Right lobe of liver (tissue), 6 donors: ENCODE measurements at regions not wholly inside any gene's neighbourhood (a gene's known extent, or its start where the extent isn't known, plus 50 kb on each side); places are given as distances from the start of the nearest gene placed in this dataset.

Experiments used
- ATAC-seq, 4 donors: fragments of 200-7000 bp; cut with Tn5 transposase; one replicate each; pipeline ENCODE4 v1.9.1; 2020; ENCODE audit warnings: mild to moderate bottlenecking in 4 of 4, moderate library complexity in 4 of 4
- DNase-seq, 3 donors: peaks; one replicate each; pipeline ENCODE4 v3.0.0-alpha.2; 2020
- H3K27ac ChIP-seq, 3 donors: fragments of 200-600 bp; one replicate each; pipeline ENCODE4 v1.8.0; 2022
- H3K27me3 ChIP-seq, 2 donors: fragments of 200-600 bp; one replicate each; pipeline ENCODE4 v1.8.0; 2022
- H3K36me3 ChIP-seq, 4 donors: fragments of 200-600 bp; sonication (generic) in 1 of 4; one replicate each; pipeline versions ENCODE4 v1.5.1 to v1.8.0; 2017 to 2022; ENCODE audit warnings: control low read depth in 1 of 4
- H3K4me1 ChIP-seq, 4 donors: fragments of 200-600 bp; sonication (generic) in 1 of 4; one replicate each; pipeline versions ENCODE4 v1.5.1 to v1.8.0; 2017 to 2022; ENCODE audit warnings: control low read depth in 1 of 4
- H3K4me3 ChIP-seq, 3 donors: fragments of 200-600 bp; one replicate each; pipeline ENCODE4 v1.8.0; 2022
- H3K9me3 ChIP-seq, 4 donors: fragments of 200-600 bp; sonication (generic) in 1 of 4; one replicate each; pipeline versions ENCODE4 v1.5.1 to v1.8.0; 2017 to 2022; ENCODE audit warnings: control low read depth in 1 of 4
- POLR2A ChIP-seq: fragments of 450-650 bp; IDR thresholded peaks from one replicate; pipeline ENCODE4 v1.6.1; 2017; ENCODE audit warnings: antibody characterized with exemption, mild to moderate bottlenecking
- WGBS: methylation state at CpG from one replicate; pipeline ENCODE4 v1.1.6; 2018; ENCODE audit warnings: low coverage, low lambda C conversion rate; ENCODE audit not compliant: insufficient coverage; ENCODE audit errors: missing lambda C conversion rate; 5-methylcytosine and 5-hydroxymethylcytosine counted together
- intact Hi-C, 2 donors: fragments of 100-400 bp; cut with DNase I; formaldehyde crosslinking; loops; one replicate each; pipeline versions ENCODE4 v1.11.2 to v1.14.1; 2022
- TF ChIP-seq, protein P1 (sequence below), 4 donors: fragments of 200-600 bp in 3 of 4; fragments of 450-650 bp in 1 of 4; IDR thresholded peaks; one replicate each; pipeline versions ENCODE4 v1.5.1 to v1.8.0; 2016 to 2022; ENCODE audit warnings: antibody characterized with exemption in 4 of 4, mild to moderate bottlenecking in 2 of 4
- donor health status: DM: no; HTN: yes; CAD: no.
- donor health status: DM: no; HTN: no; CAD: no.
- donor health status: DM: no; HTN: no; CAD: no.
- donor health status: DM: no; HTN: yes; CAD: no.
- donor health status: DM: no; HTN: yes; CAD: no.

DNA sequence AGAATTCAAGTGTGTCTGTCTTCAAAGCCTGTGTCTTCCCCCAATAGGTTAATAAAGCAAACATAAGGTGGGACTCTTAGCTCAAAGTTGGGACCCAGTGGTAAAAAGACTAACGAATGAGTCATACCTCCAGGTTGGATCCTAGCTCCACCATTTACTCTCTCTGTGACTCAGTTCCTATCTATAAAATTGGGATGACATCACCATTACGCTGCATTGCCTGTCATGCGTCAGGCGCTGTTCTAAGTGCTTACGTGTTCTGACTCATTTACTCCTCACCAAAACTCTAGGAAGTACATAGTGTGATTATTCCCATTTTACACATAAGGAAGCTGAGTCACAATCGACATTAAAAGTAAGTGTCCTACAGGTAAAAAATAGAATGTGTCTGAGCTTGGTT lies 915.8 kb downstream of the VRK1 start:
- TF ChIP-seq, protein P1, sequence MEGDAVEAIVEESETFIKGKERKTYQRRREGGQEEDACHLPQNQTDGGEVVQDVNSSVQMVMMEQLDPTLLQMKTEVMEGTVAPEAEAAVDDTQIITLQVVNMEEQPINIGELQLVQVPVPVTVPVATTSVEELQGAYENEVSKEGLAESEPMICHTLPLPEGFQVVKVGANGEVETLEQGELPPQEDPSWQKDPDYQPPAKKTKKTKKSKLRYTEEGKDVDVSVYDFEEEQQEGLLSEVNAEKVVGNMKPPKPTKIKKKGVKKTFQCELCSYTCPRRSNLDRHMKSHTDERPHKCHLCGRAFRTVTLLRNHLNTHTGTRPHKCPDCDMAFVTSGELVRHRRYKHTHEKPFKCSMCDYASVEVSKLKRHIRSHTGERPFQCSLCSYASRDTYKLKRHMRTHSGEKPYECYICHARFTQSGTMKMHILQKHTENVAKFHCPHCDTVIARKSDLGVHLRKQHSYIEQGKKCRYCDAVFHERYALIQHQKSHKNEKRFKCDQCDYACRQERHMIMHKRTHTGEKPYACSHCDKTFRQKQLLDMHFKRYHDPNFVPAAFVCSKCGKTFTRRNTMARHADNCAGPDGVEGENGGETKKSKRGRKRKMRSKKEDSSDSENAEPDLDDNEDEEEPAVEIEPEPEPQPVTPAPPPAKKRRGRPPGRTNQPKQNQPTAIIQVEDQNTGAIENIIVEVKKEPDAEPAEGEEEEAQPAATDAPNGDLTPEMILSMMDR (IDR thresholded peaks at IDR 0.05), result no peak
- no peak for TF ChIP-seq POLR2A
- intact Hi-C loops, result no loop called here
- no peak for DNase-seq
- 66% methylated on average over 6 of the region's 6 CpGs for WGBS
- H3K27me3 ChIP-seq, result no peaks in the 10 kb centered on the region
- H3K9me3 ChIP-seq, result no peaks in the 10 kb centered on the region
- no peak overlapping the region for H3K27ac ChIP-seq
- H3K4me1 ChIP-seq, result no peaks in the 10 kb centered on the region
- H3K36me3 ChIP-seq, result no peaks in the 10 kb centered on the region
- H3K4me3 ChIP-seq, result no peak overlapping the region
- ATAC-seq, result no peak

DNA sequence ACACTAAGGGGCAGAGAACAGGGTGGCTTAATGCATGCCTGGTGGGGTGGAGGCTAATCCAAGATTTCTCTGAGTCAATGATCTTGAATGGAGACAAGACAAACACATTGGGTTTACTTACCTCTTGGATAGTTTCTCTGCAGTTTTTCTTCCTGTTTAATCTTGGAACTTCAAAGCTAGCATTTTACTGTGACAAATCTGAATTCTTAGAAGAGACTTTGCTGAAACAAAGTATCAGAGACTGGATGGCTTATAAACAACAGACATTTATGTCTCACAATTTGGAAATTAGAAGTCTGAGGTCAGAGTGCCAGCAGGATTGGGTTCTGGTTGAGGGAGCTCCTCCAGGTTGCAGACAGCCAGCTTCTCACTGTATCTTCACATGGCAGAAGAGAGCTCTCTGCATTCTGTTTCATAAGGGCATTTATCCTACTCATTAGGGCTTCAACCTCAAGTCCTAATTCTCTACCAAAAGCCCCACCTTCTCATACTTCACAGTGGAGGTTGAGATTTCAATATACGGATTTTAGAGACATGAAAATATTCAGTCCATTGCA lies 921.8 kb downstream of the VRK1 start:
- intact Hi-C loops, result no loop called here
- 32% methylated on average over 1 of the region's 1 CpG for WGBS
- TF ChIP-seq, protein P1 (IDR thresholded peaks at IDR 0.05), result no peak
- no peak for TF ChIP-seq POLR2A

DNA sequence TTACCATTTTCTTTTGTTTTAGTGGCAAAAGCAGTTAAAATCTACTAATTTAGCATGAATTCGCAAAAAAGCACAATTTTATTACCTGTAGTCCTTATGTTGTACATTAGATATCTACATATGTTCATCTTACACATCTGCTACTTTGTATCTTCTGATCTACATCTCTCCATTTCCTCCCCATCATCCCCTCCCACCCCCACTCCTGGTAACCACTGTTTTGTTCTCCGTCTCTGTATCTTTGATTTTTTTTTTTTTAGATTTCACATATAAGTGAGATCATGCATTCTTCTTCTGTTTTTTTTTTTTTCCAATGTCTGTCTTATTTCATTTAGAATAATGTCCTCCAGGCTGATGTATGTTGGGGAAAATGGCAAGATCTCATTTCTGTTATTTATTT lies 922.7 kb downstream of the VRK1 start:
- intact Hi-C loops, result no loop called here
- no peak for ATAC-seq
- H3K9me3 ChIP-seq, result no peaks in the 10 kb centered on the region
- H3K4me1 ChIP-seq, result no peaks in the 10 kb centered on the region
- WGBS, result 26% methylated on average over 2 of the region's 2 CpGs
- H3K27me3 ChIP-seq, result no peaks in the 10 kb centered on the region
- DNase-seq, result no peak
- H3K4me3 ChIP-seq, result no peak overlapping the region
- TF ChIP-seq, protein P1 (IDR thresholded peaks at IDR 0.05), result no peak
- no peak for TF ChIP-seq POLR2A
- H3K36me3 ChIP-seq, result no peaks in the 10 kb centered on the region
- no peak overlapping the region for H3K27ac ChIP-seq

More for the DNA sequence above, 921.8 kb downstream of the VRK1 start:
- DNase-seq (no peak), ATAC-seq (no peak)
- Histone ChIP-seq H3K4me1 (no peaks in the 10 kb centered on the region), H3K27me3 (no peaks in the 10 kb centered on the region), H3K27ac (no peak overlapping the region), H3K36me3 (no peaks in the 10 kb centered on the region), H3K4me3 (no peak overlapping the region), H3K9me3 (no peaks in the 10 kb centered on the region)

DNA sequence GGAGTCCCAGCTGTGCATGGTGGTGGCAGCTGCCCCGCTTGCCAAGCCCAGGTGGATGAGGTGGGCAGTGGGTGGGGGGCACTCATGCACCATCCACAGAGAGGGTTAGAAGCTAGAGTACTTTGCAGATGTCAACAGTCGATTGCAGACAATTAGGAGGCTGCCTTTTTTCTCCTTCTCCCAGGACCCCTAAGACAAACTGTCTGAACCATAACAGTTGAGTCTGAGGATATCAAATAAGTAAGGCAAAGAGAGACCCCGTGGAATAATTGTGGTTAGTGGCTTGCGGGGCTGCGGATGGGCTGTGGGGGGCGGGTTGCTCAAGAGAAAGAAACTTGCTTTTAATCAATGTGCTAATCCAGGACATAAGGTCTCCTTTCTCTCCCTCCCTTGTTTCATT lies 926.2 kb downstream of the VRK1 start:
- Histone ChIP-seq H3K4me1 (no peaks in the 10 kb centered on the region), H3K36me3 (no peaks in the 10 kb centered on the region), H3K4me3 (no peak overlapping the region), H3K27ac (no peak overlapping the region), H3K27me3 (no peaks in the 10 kb centered on the region), H3K9me3 (no peaks in the 10 kb centered on the region)
- TF ChIP-seq, protein P1 (IDR thresholded peaks at IDR 0.05), result no peak
- TF ChIP-seq POLR2A, result no peak
- WGBS, result 46% methylated on average over 5 of the region's 6 CpGs
- no peak for DNase-seq
- intact Hi-C loops, result no loop called here
- no peak for ATAC-seq

DNA sequence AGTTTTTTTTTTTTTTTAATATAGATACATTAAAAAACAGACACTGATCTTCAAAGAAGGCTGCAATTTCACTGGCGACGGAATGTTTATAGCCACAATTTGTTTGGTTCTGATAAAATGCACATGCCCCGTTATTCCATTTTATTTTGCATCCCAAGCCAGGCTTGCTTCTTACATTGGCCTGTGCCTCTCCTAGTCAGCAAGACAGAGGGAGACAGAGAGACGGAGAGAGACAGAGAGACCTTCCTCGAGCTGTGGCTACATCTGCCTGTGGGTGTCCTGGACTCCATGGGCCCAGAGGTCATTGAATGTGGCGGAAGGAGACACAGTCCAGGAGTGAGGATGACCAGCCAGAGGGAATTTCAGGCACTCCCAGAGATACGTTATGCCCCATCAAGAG lies 926.6 kb downstream of the VRK1 start:
- 44% methylated on average over 7 of the region's 7 CpGs for WGBS
- ATAC-seq, result no peak
- Histone ChIP-seq H3K4me3 (no peak overlapping the region), H3K36me3 (no peaks in the 10 kb centered on the region), H3K4me1 (no peaks in the 10 kb centered on the region), H3K9me3 (no peaks in the 10 kb centered on the region), H3K27ac (no peak overlapping the region), H3K27me3 (no peaks in the 10 kb centered on the region)
- TF ChIP-seq, protein P1 (IDR thresholded peaks at IDR 0.05), result no peak
- no peak for TF ChIP-seq POLR2A
- DNase-seq, result no peak
- intact Hi-C loops, result no loop called here
